KMS-11 (cell line): ENCODE measurements at regions not wholly inside any gene's neighbourhood (a gene's known extent, or its start where the extent isn't known, plus 50 kb on each side); places are given as distances from the start of the nearest gene placed in this dataset.

Source experiments
- H2AFZ ChIP-seq: fragments of 200-600 bp; sonication (generic); 2 replicates; pipeline ENCODE4 v1.6.1; 2016; ENCODE audit warnings: antibody characterized with exemption, mixed run types, low read depth
- H3K27ac ChIP-seq: fragments of 200-600 bp; sonication (generic); 2 replicates; pipeline ENCODE4 v1.6.1; 2016; ENCODE audit warnings: mild to moderate bottlenecking, mixed run types
- H3K27me3 ChIP-seq: fragments of 200-600 bp; sonication (generic); 2 replicates; pipeline ENCODE4 v1.6.1; 2017; ENCODE audit warnings: mild to moderate bottlenecking, low read depth, mixed run types, moderate library complexity; ENCODE audit not compliant: insufficient read depth
- H3K36me3 ChIP-seq: fragments of 200-600 bp; sonication (generic); 2 replicates; pipeline ENCODE4 v1.6.1; 2017; ENCODE audit warnings: mild to moderate bottlenecking, mixed run types; ENCODE audit not compliant: insufficient read depth
- H3K4me1 ChIP-seq: fragments of 200-600 bp; sonication (generic); 2 replicates; pipeline ENCODE4 v1.6.1; 2016; ENCODE audit warnings: mild to moderate bottlenecking, low read depth, mixed run types; ENCODE audit not compliant: poor library complexity, severe bottlenecking
- H3K4me2 ChIP-seq: fragments of 200-600 bp; sonication (generic); 2 replicates; pipeline ENCODE4 v1.7.0; 2016; ENCODE audit warnings: mild to moderate bottlenecking, mixed run types
- H3K4me3 ChIP-seq: fragments of 200-600 bp; sonication (generic); IDR thresholded peaks from 2 replicates; pipeline ENCODE4 v1.6.1; 2017; ENCODE audit warnings: low read depth, low read length, mixed read lengths; ENCODE audit not compliant: insufficient read depth
- H3K79me2 ChIP-seq: fragments of 200-600 bp; sonication (generic); 2 replicates; pipeline ENCODE4 v1.6.1; 2016; ENCODE audit warnings: low read depth, mixed run types; ENCODE audit not compliant: insufficient read depth
- H3K9ac ChIP-seq: fragments of 200-600 bp; sonication (generic); 2 replicates; pipeline ENCODE4 v1.6.1; 2016; ENCODE audit warnings: mild to moderate bottlenecking, mixed run types
- H4K20me1 ChIP-seq: fragments of 200-600 bp; sonication (generic); 2 replicates; pipeline ENCODE4 v1.6.1; 2016; ENCODE audit warnings: mild to moderate bottlenecking, mixed run types; ENCODE audit not compliant: insufficient read depth
- CTCF ChIP-seq: fragments of 200-600 bp; sonication (generic); conservative IDR thresholded peaks from 2 replicates; pipeline ENCODE4 v1.6.1; 2017; ENCODE audit warnings: low read depth, mild to moderate bottlenecking, antibody characterized with exemption, low read length, moderate library complexity, mixed read lengths

DNA sequence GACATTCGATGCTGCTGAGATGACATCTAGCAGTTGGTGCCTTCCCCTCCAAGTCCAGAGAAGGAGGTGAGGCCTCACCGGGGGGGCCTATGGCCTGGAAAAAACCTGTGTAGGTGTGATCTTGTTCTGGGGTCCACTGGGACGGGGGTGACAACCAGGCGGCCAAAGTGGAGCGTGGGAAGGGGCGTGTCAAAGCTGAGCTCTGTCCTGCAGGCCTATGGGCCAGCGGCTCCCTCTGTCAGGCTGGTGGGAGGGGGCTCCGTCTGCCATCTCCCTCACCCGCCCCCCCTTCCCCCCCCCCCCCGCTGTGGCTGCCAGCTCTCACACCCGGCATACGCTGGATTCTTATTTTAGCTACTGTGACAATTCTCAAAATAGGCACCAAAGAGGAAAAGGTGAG, 56.7 kb upstream of the UQCRFS1 start:
- no peak for TF ChIP-seq CTCF
- Histone ChIP-seq H3K4me3 (no peak overlapping the region), H3K4me2 (no peak overlapping the region), H3K36me3 (no peaks in the 10 kb centered on the region), H3K79me2 (no peaks in the 10 kb centered on the region), H3K9ac (no peak overlapping the region), H3K27ac (no peak overlapping the region), H2AFZ (no peak overlapping the region), H4K20me1 (no peaks in the 10 kb centered on the region), H3K27me3 (no peaks in the 10 kb centered on the region), H3K4me1 (no peaks in the 10 kb centered on the region)

DNA sequence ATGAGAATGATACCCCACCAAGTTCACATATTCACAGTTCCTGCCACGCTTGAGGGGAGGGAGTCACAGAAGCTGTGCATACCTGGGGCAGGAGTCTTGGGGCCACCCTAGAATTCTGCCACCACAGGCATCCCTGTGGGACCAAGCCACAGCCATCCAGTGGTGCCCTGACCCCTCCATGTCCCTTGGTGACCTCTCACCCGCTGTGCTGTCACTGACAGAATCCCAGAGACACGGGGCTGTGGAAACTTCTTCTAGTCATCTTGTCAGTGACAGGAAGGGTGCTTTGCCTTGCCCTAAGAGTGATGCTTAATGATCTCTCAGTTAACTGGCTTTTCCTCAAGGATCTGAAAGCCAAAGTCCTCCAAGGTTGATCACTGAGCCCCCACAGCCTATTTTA, 58.4 kb upstream of the UQCRFS1 start:
- H3K27me3 ChIP-seq, result no peaks in the 10 kb centered on the region
- H2AFZ ChIP-seq, result no peak overlapping the region
- no peaks in the 10 kb centered on the region for H3K4me1 ChIP-seq
- H3K4me3 ChIP-seq, result no peak overlapping the region
- no peak overlapping the region for H3K4me2 ChIP-seq
- H3K36me3 ChIP-seq, result no peaks in the 10 kb centered on the region
- no peaks in the 10 kb centered on the region for H4K20me1 ChIP-seq
- no peaks in the 10 kb centered on the region for H3K79me2 ChIP-seq
- no peak overlapping the region for H3K27ac ChIP-seq
- H3K9ac ChIP-seq, result no peak overlapping the region
- no peak for TF ChIP-seq CTCF

DNA sequence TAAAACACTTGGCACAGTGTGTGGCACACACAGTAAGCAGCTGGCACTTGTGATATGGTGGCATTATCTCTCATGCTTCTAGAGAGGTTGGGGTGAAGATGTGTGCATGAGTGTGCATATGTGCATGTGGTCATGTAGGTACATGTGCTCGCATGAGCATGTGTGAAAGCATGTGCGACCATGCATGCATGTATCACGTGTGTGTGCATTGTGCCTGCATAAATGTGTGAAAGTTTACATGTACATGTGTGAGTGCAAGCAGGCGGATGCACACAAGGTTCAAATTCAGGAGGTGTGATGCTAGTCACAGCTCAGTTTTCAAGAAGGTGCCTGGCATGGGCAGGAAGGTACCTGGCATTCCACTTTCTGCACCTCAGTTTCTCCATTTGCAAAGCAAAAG, 59.0 kb upstream of the UQCRFS1 start:
- Histone ChIP-seq H3K27ac (no peak overlapping the region), H3K4me2 (no peak overlapping the region), H4K20me1 (no peaks in the 10 kb centered on the region), H3K27me3 (no peaks in the 10 kb centered on the region), H3K79me2 (no peaks in the 10 kb centered on the region), H3K4me3 (no peak overlapping the region), H3K36me3 (no peaks in the 10 kb centered on the region), H3K4me1 (no peaks in the 10 kb centered on the region), H2AFZ (no peak overlapping the region), H3K9ac (no peak overlapping the region)
- no peak for TF ChIP-seq CTCF

GRCh38 chr19:29273000-29273640, 60.2 kb upstream of the UQCRFS1 start:
- H3K4me1 ChIP-seq, result no peaks in the 10 kb centered on the region

More at GRCh38 chr19:29273000-29273640, 60.2 kb upstream of the UQCRFS1 start:
- Histone ChIP-seq H3K27ac (no peak overlapping the region), H4K20me1 (no peaks in the 10 kb centered on the region), H3K9ac (no peak overlapping the region), H3K27me3 (no peaks in the 10 kb centered on the region), H3K4me3 (no peak overlapping the region), H3K79me2 (no peaks in the 10 kb centered on the region), H2AFZ (no peak overlapping the region), H3K4me2 (no peak overlapping the region), H3K36me3 (no peaks in the 10 kb centered on the region)
- no peak for TF ChIP-seq CTCF
